ENCODE measurements at regions not wholly inside any gene's neighbourhood (a gene's known extent, or its start where the extent isn't known, plus 50 kb on each side); places are given as distances from the start of the nearest gene placed in this dataset.

DNA sequence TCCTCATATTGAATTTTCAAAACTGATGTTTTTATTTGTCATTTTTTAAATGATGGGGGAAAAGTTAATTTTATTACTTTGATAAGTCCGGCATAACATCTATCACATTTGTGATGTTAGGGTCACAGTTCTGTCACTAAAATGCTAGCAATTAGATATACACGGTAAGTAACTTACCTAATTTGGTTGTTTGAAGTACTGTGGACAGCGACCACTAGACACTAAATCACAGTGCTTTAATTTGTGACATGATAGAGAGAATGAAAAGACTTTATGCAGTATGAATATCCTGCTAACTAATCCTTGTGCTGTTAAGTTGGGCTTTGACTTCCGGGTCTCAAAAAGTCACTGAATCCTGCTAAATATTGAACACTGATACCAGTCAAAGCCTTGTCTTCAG lies 857.3 kb upstream of the KCND2 start:
- ChIA-PET POLR2A (no interaction called here), CTCF (no interaction called here)
- TF ChIP-seq FOXA1 (IDR thresholded peaks at IDR 0.05) (no peak), FOXM1 (IDR thresholded peaks at IDR 0.05; ENCODE audit: borderline replicate concordance) (no peak), ARNT (IDR thresholded peaks at IDR 0.05) (no peak), NFRKB (IDR thresholded peaks at IDR 0.05) (no peak), CTBP1 (IDR thresholded peaks at IDR 0.05; ENCODE audit: borderline replicate concordance) (no peak), BHLHE40 (IDR thresholded peaks at IDR 0.05; ENCODE audit: borderline replicate concordance) (no peak), ZNF384 (IDR thresholded peaks at IDR 0.05) (no peak), L3MBTL2 (conservative IDR thresholded peaks at IDR 0.05) (no peak), SP1 (IDR thresholded peaks at IDR 0.05) (no peak), FOXK2 (IDR thresholded peaks at IDR 0.05) (no peak), HDGF (IDR thresholded peaks at IDR 0.05; ENCODE audit: borderline replicate concordance) (no peak), ELF4 (IDR thresholded peaks at IDR 0.05) (no peak)
- TF ChIP-seq, protein P1, sequence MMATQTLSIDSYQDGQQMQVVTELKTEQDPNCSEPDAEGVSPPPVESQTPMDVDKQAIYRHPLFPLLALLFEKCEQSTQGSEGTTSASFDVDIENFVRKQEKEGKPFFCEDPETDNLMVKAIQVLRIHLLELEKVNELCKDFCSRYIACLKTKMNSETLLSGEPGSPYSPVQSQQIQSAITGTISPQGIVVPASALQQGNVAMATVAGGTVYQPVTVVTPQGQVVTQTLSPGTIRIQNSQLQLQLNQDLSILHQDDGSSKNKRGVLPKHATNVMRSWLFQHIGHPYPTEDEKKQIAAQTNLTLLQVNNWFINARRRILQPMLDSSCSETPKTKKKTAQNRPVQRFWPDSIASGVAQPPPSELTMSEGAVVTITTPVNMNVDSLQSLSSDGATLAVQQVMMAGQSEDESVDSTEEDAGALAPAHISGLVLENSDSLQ (IDR thresholded peaks at IDR 0.05): no peak
- DNase-seq (ENCODE audit: extremely low spot score): no peak

DNA sequence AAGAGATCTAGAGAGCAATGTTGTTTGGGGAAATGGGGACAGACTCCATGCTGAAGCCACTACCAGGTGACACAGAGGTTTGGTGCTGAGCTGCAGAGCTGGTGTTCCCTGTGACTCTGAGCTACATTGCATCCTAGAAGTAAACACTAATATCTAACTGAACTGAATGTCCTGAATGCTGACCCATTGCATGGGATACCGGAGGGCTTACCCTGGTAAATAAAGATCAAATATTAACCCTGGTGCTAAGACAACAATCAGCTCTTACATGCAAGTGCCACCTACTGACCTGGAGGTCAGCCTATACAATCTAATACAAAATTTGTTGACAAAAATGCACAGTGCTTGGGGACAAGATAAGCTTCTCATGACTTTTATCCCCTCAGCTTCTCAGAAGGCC lies 851.3 kb upstream of the KCND2 start:
- TF ChIP-seq FOXM1 (IDR thresholded peaks at IDR 0.05; ENCODE audit: borderline replicate concordance): no peak
- CTCF ChIA-PET: interaction anchor here (0.6 kb wide), 1 partner anchor 18 kb away, joined by 3 read pairs; no protein-coding TSS in a partner anchor
- DNase-seq (ENCODE audit: extremely low spot score): no peak
- POLR2A ChIA-PET: no interaction called here

DNA sequence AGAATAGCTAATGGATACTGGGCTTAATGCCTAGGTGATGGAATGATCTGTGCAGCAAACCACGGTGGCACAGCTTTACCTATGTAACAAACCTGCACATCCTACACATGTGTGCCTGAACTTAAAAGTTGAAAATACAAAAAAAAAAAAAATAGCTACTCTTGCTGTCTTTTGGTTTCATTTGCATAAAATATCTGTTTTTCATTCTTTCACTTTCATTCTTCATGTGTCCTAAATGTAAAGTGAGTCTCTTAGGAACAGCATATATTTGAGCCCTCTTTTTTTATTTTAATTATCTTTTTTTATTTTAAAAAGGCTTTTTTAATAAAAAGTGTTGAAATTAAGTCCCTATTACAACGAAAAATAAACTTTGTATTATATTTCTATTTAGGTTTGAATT lies 836.1 kb upstream of the KCND2 start:
- ChIA-PET POLR2A (no interaction called here), CTCF (interaction anchor here (0.7 kb wide), 1 partner anchor 96 kb away, joined by 3 read pairs; no protein-coding TSS in a partner anchor)
- DNase-seq (ENCODE audit: extremely low spot score): no peak
- TF ChIP-seq BHLHE40 (IDR thresholded peaks at IDR 0.05; ENCODE audit: borderline replicate concordance): no peak
- no peak for TF ChIP-seq ZNF384 (IDR thresholded peaks at IDR 0.05)
- no peak for TF ChIP-seq LEF1 (IDR thresholded peaks at IDR 0.05; ENCODE audit: borderline replicate concordance)
- TF ChIP-seq HDGF (IDR thresholded peaks at IDR 0.05; ENCODE audit: borderline replicate concordance): no peak
- no peak for TF ChIP-seq L3MBTL2 (conservative IDR thresholded peaks at IDR 0.05)
- TF ChIP-seq ELF4 (IDR thresholded peaks at IDR 0.05): no peak
- TF ChIP-seq TARDBP (IDR thresholded peaks at IDR 0.05): no peak
- no peak for TF ChIP-seq FOXK2 (IDR thresholded peaks at IDR 0.05)
- TF ChIP-seq NFRKB (IDR thresholded peaks at IDR 0.05): no peak
- no peak for TF ChIP-seq CTBP1 (IDR thresholded peaks at IDR 0.05; ENCODE audit: borderline replicate concordance)
- no peak for TF ChIP-seq SUZ12 (IDR thresholded peaks at IDR 0.05)
- no peak for TF ChIP-seq FOXA1 (IDR thresholded peaks at IDR 0.05)
- TF ChIP-seq ARNT (IDR thresholded peaks at IDR 0.05): no peak
- TF ChIP-seq SP1 (IDR thresholded peaks at IDR 0.05): no peak
- no peak for TF ChIP-seq FOXM1 (IDR thresholded peaks at IDR 0.05; ENCODE audit: borderline replicate concordance)
- TF ChIP-seq, protein P1 (IDR thresholded peaks at IDR 0.05): no peak

DNA sequence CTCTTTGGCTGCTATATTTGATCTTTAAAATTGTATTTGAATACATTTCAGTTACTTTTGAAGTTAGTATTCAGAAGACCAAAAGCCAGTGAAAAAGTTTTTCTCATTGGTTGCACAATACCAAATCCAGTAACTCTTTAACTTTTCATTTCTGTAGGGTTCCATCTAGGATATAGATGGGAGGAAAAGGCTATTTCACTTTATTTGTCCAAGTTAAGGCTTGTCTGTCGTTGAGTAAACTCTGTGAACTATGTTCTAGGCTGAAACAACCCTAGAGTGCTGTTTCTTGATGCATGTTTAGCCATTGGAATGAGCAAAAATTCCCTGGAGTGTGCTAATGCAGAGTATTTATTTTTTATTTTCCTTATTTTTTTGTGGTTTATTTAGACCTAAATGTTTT lies 834.7 kb upstream of the KCND2 start:
- no peak for TF ChIP-seq L3MBTL2 (conservative IDR thresholded peaks at IDR 0.05)
- TF ChIP-seq TARDBP (IDR thresholded peaks at IDR 0.05): no peak
- no peak for TF ChIP-seq BHLHE40 (IDR thresholded peaks at IDR 0.05; ENCODE audit: borderline replicate concordance)
- no peak for TF ChIP-seq LEF1 (IDR thresholded peaks at IDR 0.05; ENCODE audit: borderline replicate concordance)
- ChIA-PET POLR2A (no interaction called here), CTCF (no interaction called here)
- DNase-seq (ENCODE audit: extremely low spot score): no peak

DNA sequence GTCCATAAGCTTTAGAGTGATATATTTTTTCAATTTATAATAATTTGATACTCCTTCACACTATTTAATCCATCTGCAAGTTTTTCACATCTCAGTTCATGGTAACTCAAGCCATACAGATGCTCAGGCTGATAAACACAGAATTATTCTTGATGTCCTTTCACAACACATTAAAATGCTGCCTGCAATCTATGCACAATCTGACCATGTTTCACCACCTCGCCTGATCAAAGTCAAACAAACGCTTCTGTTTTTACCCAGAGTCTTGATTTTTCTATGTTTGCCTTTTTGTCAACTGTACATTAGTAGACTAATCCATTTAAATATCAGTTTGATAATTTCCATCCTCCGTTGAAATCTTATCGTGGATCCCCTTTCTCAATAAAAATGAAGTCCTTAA lies 833.8 kb upstream of the KCND2 start:
- ChIA-PET POLR2A (no interaction called here), CTCF (no interaction called here)
- TF ChIP-seq FOXM1 (IDR thresholded peaks at IDR 0.05; ENCODE audit: borderline replicate concordance) (no peak), ELF4 (IDR thresholded peaks at IDR 0.05) (no peak), HDGF (IDR thresholded peaks at IDR 0.05; ENCODE audit: borderline replicate concordance) (no peak)
- no peak for DNase-seq (ENCODE audit: extremely low spot score)

DNA sequence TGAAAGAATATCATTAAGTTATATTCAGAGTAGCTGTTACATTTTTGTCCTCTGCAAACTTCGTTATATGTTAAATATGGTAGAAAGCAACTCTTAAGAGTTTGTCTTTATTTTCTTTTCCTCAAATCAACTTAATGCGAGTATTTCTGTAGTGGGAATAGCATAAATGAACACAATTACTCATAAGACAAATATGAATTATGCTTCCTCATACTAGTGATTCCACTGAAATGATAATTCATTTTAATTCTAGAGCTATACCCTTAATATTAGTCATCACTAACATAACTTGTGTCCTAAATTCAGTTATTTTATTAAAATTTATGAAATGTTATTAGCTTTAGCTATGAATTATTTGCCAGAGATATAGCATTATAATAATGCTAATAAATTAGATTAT lies 820.6 kb upstream of the KCND2 start:
- ChIA-PET CTCF (no interaction called here), POLR2A (no interaction called here)
- no peak for DNase-seq (ENCODE audit: extremely low spot score)
- no peak for TF ChIP-seq SUZ12 (IDR thresholded peaks at IDR 0.05)
- TF ChIP-seq CTBP1 (IDR thresholded peaks at IDR 0.05; ENCODE audit: borderline replicate concordance): no peak
- TF ChIP-seq, protein P1 (IDR thresholded peaks at IDR 0.05): no peak
- no peak for TF ChIP-seq FOXA1 (IDR thresholded peaks at IDR 0.05)
- no peak for TF ChIP-seq HDGF (IDR thresholded peaks at IDR 0.05; ENCODE audit: borderline replicate concordance)
- no peak for TF ChIP-seq FOXM1 (IDR thresholded peaks at IDR 0.05; ENCODE audit: borderline replicate concordance)
- no peak for TF ChIP-seq SP1 (IDR thresholded peaks at IDR 0.05)
- no peak for TF ChIP-seq TARDBP (IDR thresholded peaks at IDR 0.05)
- no peak for TF ChIP-seq ELF4 (IDR thresholded peaks at IDR 0.05)
- TF ChIP-seq ZNF384 (IDR thresholded peaks at IDR 0.05): no peak
- TF ChIP-seq ARNT (IDR thresholded peaks at IDR 0.05): no peak
- no peak for TF ChIP-seq BHLHE40 (IDR thresholded peaks at IDR 0.05; ENCODE audit: borderline replicate concordance)
- no peak for TF ChIP-seq LEF1 (IDR thresholded peaks at IDR 0.05; ENCODE audit: borderline replicate concordance)
- TF ChIP-seq L3MBTL2 (conservative IDR thresholded peaks at IDR 0.05): no peak
- TF ChIP-seq NFRKB (IDR thresholded peaks at IDR 0.05): no peak
- TF ChIP-seq FOXK2 (IDR thresholded peaks at IDR 0.05): no peak

DNA sequence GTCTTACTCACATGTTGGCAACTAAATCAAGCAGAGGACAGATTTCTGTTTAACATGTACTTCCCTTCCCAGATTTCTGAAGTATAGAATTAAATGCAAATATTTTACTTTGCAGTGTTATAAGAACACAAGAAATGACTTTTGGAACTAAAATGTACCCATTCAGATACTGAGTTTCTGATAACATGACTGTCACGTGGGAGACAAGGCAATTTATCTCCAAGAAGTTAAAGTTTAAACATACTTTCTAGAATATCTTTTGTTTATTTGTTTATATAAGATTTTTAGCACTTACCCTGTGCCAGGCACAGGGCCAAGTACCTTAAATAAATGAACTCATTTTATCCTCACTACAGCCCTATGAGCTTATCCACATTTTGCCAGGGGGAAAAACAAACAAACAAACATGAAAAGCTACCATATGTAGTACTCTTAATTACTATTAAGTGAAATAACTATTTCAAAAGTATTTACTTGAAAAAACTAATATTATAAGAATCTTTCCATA lies 807.1 kb upstream of the KCND2 start:
- ChIA-PET CTCF (no interaction called here), POLR2A (no interaction called here)
- TF ChIP-seq L3MBTL2 (conservative IDR thresholded peaks at IDR 0.05) (no peak), HDGF (IDR thresholded peaks at IDR 0.05; ENCODE audit: borderline replicate concordance) (no peak), ARNT (IDR thresholded peaks at IDR 0.05) (no peak), ZNF384 (IDR thresholded peaks at IDR 0.05) (no peak), NFRKB (IDR thresholded peaks at IDR 0.05) (no peak), LEF1 (IDR thresholded peaks at IDR 0.05; ENCODE audit: borderline replicate concordance) (no peak), SUZ12 (IDR thresholded peaks at IDR 0.05) (no peak), FOXK2 (IDR thresholded peaks at IDR 0.05) (no peak), FOXM1 (IDR thresholded peaks at IDR 0.05; ENCODE audit: borderline replicate concordance) (no peak), ELF4 (IDR thresholded peaks at IDR 0.05) (no peak), SP1 (IDR thresholded peaks at IDR 0.05) (no peak), TARDBP (IDR thresholded peaks at IDR 0.05) (no peak), BHLHE40 (IDR thresholded peaks at IDR 0.05; ENCODE audit: borderline replicate concordance) (no peak), CTBP1 (IDR thresholded peaks at IDR 0.05; ENCODE audit: borderline replicate concordance) (no peak)
- TF ChIP-seq, protein P1 (IDR thresholded peaks at IDR 0.05): no peak
- DNase-seq (ENCODE audit: extremely low spot score): no peak
